NB4 (cell line): ENCODE measurements at regions not wholly inside any gene's neighbourhood (a gene's known extent, or its start where the extent isn't known, plus 50 kb on each side); places are given as distances from the start of the nearest gene placed in this dataset.
"Not testable (repeated sequence)": the region's sequence is repeated elsewhere in the genome, so short reads cannot be mapped to it uniquely, and the experiment has no call there.

ENCODE experiments used
- DNase-seq: peaks from one replicate; pipeline ENCODE4 v3.0.0; 2010; ENCODE audit warnings: low read depth
- H3K4me3 ChIP-seq: one replicate; pipeline ENCODE4 v1.5.1; 2011; ENCODE audit warnings: mild to moderate bottlenecking, low read depth, low read length, moderate library complexity
- CTCF ChIP-seq: IDR thresholded peaks from one replicate; pipeline ENCODE4 v1.5.1; 2012; ENCODE audit warnings: low read depth, low read length
- MYC ChIP-seq: IDR thresholded peaks from 2 replicates; pipeline ENCODE4 v1.6.1; 2011; ENCODE audit warnings: low read depth, low read length
- POLR2A ChIP-seq: IDR thresholded peaks from 2 replicates; pipeline ENCODE4 v1.6.1; 2011; ENCODE audit warnings: mild to moderate bottlenecking; ENCODE audit not compliant: insufficient read length; ENCODE audit errors: extremely low read depth
- TF ChIP-seq, protein P1 (sequence below): IDR thresholded peaks from 2 replicates; pipeline ENCODE4 v1.6.1; 2011; ENCODE audit warnings: low read depth, low read length

GRCh38 chr20:30419466-30419865 is 838.0 kb upstream of the DEFB115 start:
- TF ChIP-seq MYC (no peak), CTCF (no peak), POLR2A (no peak)
- TF ChIP-seq, protein P1, sequence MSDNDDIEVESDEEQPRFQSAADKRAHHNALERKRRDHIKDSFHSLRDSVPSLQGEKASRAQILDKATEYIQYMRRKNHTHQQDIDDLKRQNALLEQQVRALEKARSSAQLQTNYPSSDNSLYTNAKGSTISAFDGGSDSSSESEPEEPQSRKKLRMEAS = no peak
- no peak for DNase-seq

GRCh38 chr20:30419871-30420420 is 837.5 kb upstream of the DEFB115 start:
- H3K4me3 ChIP-seq = not testable (repeated sequence)

More at GRCh38 chr20:30419466-30419865, 838.0 kb upstream of the DEFB115 start:
- no peak overlapping the region for H3K4me3 ChIP-seq

More at GRCh38 chr20:30419871-30420420, 837.5 kb upstream of the DEFB115 start:
- not testable (repeated sequence) for DNase-seq
